Epithelial cell of proximal tubule (primary cell): ENCODE measurements at regions not wholly inside any gene's neighbourhood (a gene's known extent, or its start where the extent isn't known, plus 50 kb on each side); places are given as distances from the start of the nearest gene placed in this dataset.

Experiments used
- DNase-seq: peaks from one replicate; pipeline ENCODE4 v3.0.0-alpha.2; 2011; ENCODE audit warnings: low read depth
- H3K4me3 ChIP-seq: 2 replicates; pipeline ENCODE4 v1.5.1; 2011; ENCODE audit warnings: low read depth, mild to moderate bottlenecking, low read length
- CTCF ChIP-seq: conservative IDR thresholded peaks from 2 replicates; pipeline ENCODE4 v1.5.1; 2012; ENCODE audit warnings: low read depth, mild to moderate bottlenecking, low read length

GRCh38 chrX:130995439-130995838 lies 62.7 kb upstream of the ARHGAP36 start:
- no peak for DNase-seq
- no peak overlapping the region for H3K4me3 ChIP-seq
- TF ChIP-seq CTCF, result no peak

- H3K4me3 ChIP-seq, result no peak overlapping the region
- DNase-seq, result no peak
- no peak for TF ChIP-seq CTCF
These were observed 60.8 kb upstream of the ARHGAP36 start for GRCh38 chrX:130997314-130997713.

GRCh38 chrX:130999360-130999759 lies 58.8 kb upstream of the ARHGAP36 start:
- no peak for TF ChIP-seq CTCF
- DNase-seq, result no peak
- no peak overlapping the region for H3K4me3 ChIP-seq
